ENCODE measurements at regions not wholly inside any gene's neighbourhood (a gene's known extent, or its start where the extent isn't known, plus 50 kb on each side); places are given as distances from the start of the nearest gene placed in this dataset.

GRCh38 chrX:46308110-46308509, 237.1 kb downstream of the ZNF674 start:
- TF ChIP-seq CTCF (IDR thresholded peaks at IDR 0.05; ENCODE audit: low read length) (no peak), EZH2 (IDR thresholded peaks at IDR 0.05; ENCODE audit: borderline replicate concordance, low read length) (no peak)

All from OCI-LY1 (cell line).